Adrenal gland (tissue), 5 donors: ENCODE measurements at regions not wholly inside any gene's neighbourhood (a gene's known extent, or its start where the extent isn't known, plus 50 kb on each side); places are given as distances from the start of the nearest gene placed in this dataset.

Experiments used
- POLR2A ChIP-seq, 2 donors: fragments of 450-650 bp; IDR thresholded peaks; one replicate each; pipeline ENCODE4 v1.6.1; 2017; ENCODE audit warnings: antibody characterized with exemption in 2 of 2, mild to moderate bottlenecking in 2 of 2, moderate library complexity in 1 of 2
- TF ChIP-seq, protein P1 (sequence below), 6 experiments: fragments of 450-650 bp in 4 of 6; fragments of 200-600 bp in 2 of 6; sonication (generic) in 1 of 6; IDR thresholded peaks; 1 replicate in 5 of 6; 2 replicates in 1 of 6; pipeline versions ENCODE4 v1.5.1 to v1.8.0; 2016 to 2021; ENCODE audit warnings: antibody characterized with exemption in 6 of 6, mild to moderate bottlenecking in 2 of 6, moderate library complexity in 1 of 6
- donor health status: DM: no; HTN: no; CAD: no.

DNA sequence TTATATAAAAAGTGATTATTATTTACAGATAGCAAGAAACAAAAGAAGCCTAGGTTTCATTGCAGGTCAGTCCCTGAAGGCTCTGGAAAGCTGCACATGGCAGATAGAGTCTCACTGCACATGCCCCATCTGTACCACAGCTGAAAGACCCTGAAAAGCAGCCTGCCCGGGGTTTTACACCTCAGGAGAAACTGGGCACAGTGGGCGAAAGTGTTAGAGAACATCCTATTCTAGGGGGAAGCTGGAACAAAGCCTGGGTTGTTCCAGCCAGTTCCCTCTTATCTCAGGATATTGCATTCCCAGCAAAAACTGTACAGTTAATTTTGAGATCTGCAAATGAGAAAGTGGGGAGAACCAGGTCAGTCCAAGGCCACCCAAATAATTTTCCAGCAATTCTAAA, 419.7 kb downstream of the CNTNAP4 start:
- TF ChIP-seq, protein P1, sequence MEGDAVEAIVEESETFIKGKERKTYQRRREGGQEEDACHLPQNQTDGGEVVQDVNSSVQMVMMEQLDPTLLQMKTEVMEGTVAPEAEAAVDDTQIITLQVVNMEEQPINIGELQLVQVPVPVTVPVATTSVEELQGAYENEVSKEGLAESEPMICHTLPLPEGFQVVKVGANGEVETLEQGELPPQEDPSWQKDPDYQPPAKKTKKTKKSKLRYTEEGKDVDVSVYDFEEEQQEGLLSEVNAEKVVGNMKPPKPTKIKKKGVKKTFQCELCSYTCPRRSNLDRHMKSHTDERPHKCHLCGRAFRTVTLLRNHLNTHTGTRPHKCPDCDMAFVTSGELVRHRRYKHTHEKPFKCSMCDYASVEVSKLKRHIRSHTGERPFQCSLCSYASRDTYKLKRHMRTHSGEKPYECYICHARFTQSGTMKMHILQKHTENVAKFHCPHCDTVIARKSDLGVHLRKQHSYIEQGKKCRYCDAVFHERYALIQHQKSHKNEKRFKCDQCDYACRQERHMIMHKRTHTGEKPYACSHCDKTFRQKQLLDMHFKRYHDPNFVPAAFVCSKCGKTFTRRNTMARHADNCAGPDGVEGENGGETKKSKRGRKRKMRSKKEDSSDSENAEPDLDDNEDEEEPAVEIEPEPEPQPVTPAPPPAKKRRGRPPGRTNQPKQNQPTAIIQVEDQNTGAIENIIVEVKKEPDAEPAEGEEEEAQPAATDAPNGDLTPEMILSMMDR (IDR thresholded peaks at IDR 0.05): no peak
- TF ChIP-seq POLR2A (IDR thresholded peaks at IDR 0.05): no peak
